Muscle layer of duodenum (tissue), 2 donors: ENCODE measurements at regions not wholly inside any gene's neighbourhood (a gene's known extent, or its start where the extent isn't known, plus 50 kb on each side); places are given as distances from the start of the nearest gene placed in this dataset.
A peak's percentile ranks its signal among the peaks of the same experiment; 100 is the strongest.
"Not testable (repeated sequence)": the region's sequence is repeated elsewhere in the genome, so short reads cannot be mapped to it uniquely, and the experiment has no call there.

Experiments
- H3K27ac ChIP-seq: one replicate; pipeline ENCODE4 v1.7.0; 2013; ENCODE audit warnings: mild to moderate bottlenecking, low read length
- H3K27me3 ChIP-seq: one replicate; pipeline ENCODE4 v1.7.0; 2013; ENCODE audit warnings: low read depth, mild to moderate bottlenecking, control low read depth, low read length
- H3K36me3 ChIP-seq, 2 donors: one replicate each; pipeline ENCODE4 v1.7.0; 2013; ENCODE audit warnings: low read length in 2 of 2, control low read depth in 1 of 2, mild to moderate bottlenecking in 1 of 2; ENCODE audit not compliant: insufficient read depth in 2 of 2, control insufficient read depth in 1 of 2
- H3K4me1 ChIP-seq, 2 donors: one replicate each; pipeline ENCODE4 v1.7.0; 2013; ENCODE audit warnings: low read length in 2 of 2, mild to moderate bottlenecking in 2 of 2, control low read depth in 1 of 2, moderate library complexity in 1 of 2; ENCODE audit not compliant: insufficient read depth in 2 of 2, control insufficient read depth in 1 of 2
- H3K4me3 ChIP-seq, 2 donors: one replicate each; pipeline ENCODE4 v1.7.0; 2013; ENCODE audit warnings: low read length in 2 of 2, low read depth in 1 of 2, mild to moderate bottlenecking in 1 of 2
- H3K9me3 ChIP-seq, 2 donors: one replicate each; pipeline ENCODE4 v1.7.0; 2013; ENCODE audit warnings: low read length in 2 of 2, control low read depth in 1 of 2, mild to moderate bottlenecking in 1 of 2; ENCODE audit not compliant: control insufficient read depth in 1 of 2
- donor health status: healthy.

DNA sequence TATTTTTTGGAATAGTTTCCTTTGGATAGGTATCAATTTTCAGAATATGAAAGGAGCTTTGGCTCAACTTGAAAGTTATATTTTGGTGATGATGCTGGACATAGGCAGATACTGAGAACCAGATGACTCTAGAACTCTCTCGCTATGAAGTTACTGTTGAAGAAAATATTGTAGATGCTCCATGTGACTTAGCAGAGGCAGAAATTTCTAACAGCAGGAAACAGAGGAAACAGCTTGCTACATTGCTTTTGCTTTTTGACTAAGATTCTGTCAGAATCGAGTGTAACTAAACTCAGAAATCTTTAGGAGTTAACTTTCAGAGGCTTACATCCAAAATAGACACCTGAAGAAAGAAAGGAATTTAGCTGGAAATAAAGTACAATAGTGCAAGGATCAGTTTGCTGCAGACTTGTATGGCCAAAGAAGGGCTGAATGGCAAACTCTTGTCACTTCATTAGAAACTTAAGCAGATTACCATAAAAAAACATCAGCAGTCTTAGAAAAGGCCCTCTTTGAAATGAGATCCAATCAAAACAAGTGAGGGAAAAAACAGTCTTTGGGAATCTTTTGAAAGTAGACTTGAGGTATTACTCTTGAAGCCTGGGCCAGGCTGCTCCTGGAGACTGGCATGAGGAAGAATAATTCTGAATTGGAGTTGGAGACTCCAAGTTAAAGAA, 911.8 kb downstream of the FSCB start:
- Histone ChIP-seq H3K4me3 (no peak overlapping the region), H3K9me3 (no peaks in the 10 kb centered on the region), H3K27me3 (no peaks in the 10 kb centered on the region), H3K36me3 (no peaks in the 10 kb centered on the region), H3K27ac (no peak overlapping the region), H3K4me1 (no peaks in the 10 kb centered on the region)

DNA sequence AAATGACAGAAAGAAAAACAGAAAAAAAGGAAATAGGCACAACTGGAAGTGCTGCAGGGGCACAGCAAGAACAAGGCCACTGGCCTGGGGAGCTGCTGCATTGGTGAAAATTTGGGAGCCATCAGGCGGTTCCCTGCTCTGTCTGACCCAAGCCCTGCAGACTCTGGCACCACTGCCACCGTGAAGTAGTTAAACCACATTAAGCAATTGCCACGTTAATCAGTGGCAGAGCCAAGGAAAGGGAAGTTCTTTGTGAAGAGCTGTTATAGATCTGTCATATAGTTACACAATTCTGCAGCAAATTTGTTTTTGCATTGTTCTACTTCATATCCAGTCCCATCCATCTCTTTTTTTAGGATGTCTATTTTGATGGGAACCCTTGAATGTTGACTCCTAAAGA, 915.3 kb downstream of the FSCB start:
- Histone ChIP-seq H3K27me3 (no peaks in the 10 kb centered on the region), H3K4me1 (no peaks in the 10 kb centered on the region), H3K9me3 (no peaks in the 10 kb centered on the region), H3K27ac (no peak overlapping the region), H3K4me3 (no peak overlapping the region), H3K36me3 (no peaks in the 10 kb centered on the region)

DNA sequence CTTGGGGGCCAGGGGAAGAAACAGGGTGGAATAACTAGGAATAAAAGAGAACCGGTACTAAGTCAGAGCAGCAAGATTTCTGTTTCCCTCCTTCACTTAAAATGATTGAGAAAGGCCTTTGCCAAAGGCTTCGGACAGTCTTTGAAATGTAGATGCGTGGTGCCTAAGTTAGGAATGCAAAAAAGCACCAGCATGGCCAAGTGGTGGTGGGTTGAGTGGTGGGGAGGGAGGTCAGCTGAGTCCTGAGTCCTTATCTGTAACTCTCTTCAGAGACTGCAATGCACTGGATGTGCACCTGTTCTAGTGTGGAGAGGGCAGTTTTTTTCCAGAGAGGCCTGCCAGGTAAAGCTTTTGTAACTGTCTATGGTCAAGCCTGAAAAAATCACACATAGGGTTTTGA, 919.9 kb downstream of the FSCB start:
- Histone ChIP-seq H3K4me3 (no peak overlapping the region), H3K9me3 (no peaks in the 10 kb centered on the region), H3K27me3 (no peaks in the 10 kb centered on the region), H3K36me3 (no peaks in the 10 kb centered on the region), H3K4me1 (no peaks in the 10 kb centered on the region), H3K27ac (no peak overlapping the region)

DNA sequence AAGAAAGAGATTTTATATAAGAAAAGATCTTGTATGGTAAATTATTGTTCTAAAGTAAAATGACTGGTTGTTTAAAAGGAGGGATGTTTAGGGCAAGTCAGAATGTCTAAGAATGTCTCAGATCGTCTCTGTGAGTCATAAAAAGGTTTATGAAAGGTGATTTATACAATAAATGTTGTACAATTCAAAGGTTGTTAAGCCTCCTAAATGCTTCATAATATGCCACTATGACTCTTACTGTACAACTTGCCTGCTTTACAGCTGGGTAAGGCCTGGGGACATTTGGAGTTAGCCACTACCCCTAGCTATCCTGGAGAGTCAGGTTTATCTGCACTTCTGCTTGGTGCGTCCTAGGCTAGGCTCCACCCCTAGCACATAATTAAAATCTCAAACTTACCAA, 927.4 kb downstream of the FSCB start:
- H3K27me3 ChIP-seq, result no peaks in the 10 kb centered on the region
- no peak overlapping the region for H3K4me3 ChIP-seq
- no peaks in the 10 kb centered on the region for H3K4me1 ChIP-seq
- H3K27ac ChIP-seq, result no peak overlapping the region
- H3K36me3 ChIP-seq, result no peaks in the 10 kb centered on the region
- H3K9me3 ChIP-seq, result peaks cover 0 to 3% of the 10 kb centered on the region in 2 donors

DNA sequence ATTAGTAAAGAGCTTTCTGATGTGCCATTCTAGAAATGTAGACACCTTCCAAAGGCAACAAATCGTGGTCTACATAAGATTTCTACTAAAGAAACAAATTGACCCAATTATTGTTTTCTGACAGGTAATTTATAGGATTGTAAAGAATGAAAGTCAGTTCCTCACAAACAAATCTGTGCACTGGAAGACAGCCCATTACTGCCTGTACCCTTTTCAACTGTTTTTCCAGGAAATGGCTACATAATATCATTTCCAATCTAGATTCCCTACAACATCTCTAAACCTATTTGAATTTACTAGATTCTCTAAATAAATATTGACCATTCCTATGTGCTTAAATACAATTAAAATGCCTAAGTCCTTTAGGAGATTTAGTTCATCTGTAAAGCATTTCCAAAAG, 939.1 kb downstream of the FSCB start:
- H3K36me3 ChIP-seq, result no peaks in the 10 kb centered on the region
- no peak overlapping the region for H3K4me3 ChIP-seq

DNA sequence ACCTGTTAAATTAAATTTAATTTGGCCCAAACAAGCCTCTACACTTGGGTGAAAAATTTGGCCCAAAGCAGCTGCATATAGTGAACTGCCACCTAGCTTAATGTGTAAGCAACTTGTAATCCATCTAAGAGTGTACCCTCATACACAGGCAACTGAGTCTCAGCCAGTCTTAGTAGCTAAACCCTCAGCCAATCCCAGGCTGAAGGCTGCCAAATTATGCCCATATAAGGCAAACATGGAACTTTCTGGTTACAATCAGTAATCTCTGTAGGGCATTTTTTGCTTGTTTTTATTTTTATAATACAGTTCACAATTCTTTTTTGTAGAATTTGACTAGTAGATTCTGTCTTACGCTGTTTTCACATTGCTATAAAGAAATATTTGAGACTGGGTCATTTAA, 958.7 kb downstream of the FSCB start:
- no peaks in the 10 kb centered on the region for H3K36me3 ChIP-seq
- no peak overlapping the region for H3K4me3 ChIP-seq
- H3K9me3 ChIP-seq, result no peaks in the 10 kb centered on the region
- no peaks in the 10 kb centered on the region for H3K27me3 ChIP-seq
- no peak overlapping the region for H3K27ac ChIP-seq
- no peaks in the 10 kb centered on the region for H3K4me1 ChIP-seq

More for the DNA sequence above, 939.1 kb downstream of the FSCB start:
- Histone ChIP-seq H3K9me3 (no peaks in the 10 kb centered on the region), H3K27me3 (no peaks in the 10 kb centered on the region), H3K27ac (no peak overlapping the region), H3K4me1 (no peaks in the 10 kb centered on the region)

DNA sequence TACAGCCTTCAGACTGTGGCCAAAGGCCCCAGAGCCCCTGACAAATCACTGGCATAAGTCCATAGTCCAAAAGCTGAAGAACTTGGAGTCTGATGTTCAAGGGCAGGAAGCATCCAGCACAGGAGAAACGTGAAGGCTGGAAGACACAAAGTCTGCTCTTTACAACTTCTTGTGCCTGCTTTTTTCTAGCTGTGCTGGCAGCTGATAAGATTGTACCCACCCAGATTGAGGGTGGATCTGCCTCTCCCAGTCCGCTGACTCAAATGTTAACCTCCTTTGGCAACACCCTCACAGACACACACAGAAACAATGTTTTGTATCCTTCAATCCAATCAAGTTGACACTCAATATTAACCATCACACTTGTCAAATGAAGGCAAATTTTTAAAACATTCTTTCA, 959.5 kb downstream of the FSCB start:
- H3K36me3 ChIP-seq, result not testable (repeated sequence)

DNA sequence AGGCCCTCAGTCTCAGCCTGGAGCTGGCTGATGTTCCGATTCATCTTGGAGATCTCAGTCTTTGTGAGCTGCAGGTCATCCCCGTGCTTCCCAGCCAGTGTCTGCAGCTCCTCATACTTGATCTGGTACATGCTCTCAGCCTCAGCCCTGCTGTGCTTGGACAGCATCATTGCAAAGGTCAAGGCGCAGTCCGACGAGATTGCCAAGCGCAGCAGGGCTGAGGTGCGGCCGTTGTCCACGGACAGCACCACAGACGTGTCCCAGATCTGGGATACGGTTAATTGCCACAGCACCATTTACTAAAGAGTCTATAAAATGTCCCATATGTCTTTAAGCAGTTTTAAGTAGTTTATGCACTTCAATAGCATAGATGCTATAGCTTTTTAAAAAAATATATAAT, 965.7 kb downstream of the FSCB start:
- no peaks in the 10 kb centered on the region for H3K27me3 ChIP-seq
- H3K4me1 ChIP-seq, result no peaks in the 10 kb centered on the region
- no peak overlapping the region for H3K4me3 ChIP-seq
- no peaks in the 10 kb centered on the region for H3K9me3 ChIP-seq
- H3K27ac ChIP-seq, result no peak overlapping the region
- H3K36me3 ChIP-seq, result no peaks in the 10 kb centered on the region

More for the DNA sequence above, 959.5 kb downstream of the FSCB start:
- not testable (repeated sequence) for H3K9me3 ChIP-seq, H3K4me3 ChIP-seq, H3K4me1 ChIP-seq, H3K27me3 ChIP-seq, H3K27ac ChIP-seq

DNA sequence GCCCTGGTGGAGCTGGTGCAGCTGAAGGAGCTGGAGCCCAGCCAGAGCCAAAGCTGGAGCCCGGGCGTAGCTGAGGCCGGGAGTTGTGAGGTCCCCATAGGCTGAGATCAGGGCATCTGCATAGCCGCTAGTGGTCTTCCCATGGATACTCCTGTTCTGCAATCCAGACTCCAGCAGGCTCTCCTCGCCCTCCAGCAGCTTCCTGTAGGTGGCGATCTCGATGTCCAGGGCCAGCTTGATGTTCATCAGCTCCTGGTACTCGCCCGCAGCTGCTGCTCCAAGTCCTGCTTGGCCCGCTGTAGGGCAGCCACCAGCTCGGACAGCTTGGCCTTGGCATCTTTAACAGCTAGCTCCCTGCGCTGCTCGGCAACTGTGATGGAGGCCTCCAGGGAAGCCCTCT, 966.1 kb downstream of the FSCB start:
- Histone ChIP-seq H3K9me3 (no peaks in the 10 kb centered on the region), H3K4me3 (no peak overlapping the region), H3K27me3 (no peaks in the 10 kb centered on the region), H3K36me3 (no peaks in the 10 kb centered on the region), H3K4me1 (no peaks in the 10 kb centered on the region), H3K27ac (no peak overlapping the region)

DNA sequence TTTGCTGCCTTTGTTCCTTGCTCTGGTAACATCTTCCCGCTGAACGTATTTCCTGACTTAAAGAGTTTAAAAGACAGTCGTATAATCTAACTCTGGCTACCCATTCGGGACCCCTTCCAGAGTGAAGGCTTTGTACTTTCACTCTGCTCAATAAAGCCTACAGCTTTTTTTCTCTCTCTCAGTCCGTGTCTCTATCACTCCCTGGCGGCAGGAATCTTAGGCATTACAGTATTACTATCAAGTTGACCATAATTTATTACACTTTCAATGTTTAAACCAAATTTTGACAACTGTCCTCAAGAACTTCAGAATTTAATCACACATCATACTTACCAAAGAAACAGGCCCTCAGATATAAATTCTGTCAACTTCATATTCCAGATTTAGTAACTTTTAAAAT, 967.9 kb downstream of the FSCB start:
- H3K36me3 ChIP-seq, result no peaks in the 10 kb centered on the region
- H3K4me1 ChIP-seq, result no peaks in the 10 kb centered on the region
- H3K27ac ChIP-seq, result no peak overlapping the region
- H3K4me3 ChIP-seq, result peak overlapping the region; percentile 3 to 41
- no peaks in the 10 kb centered on the region for H3K27me3 ChIP-seq
- H3K9me3 ChIP-seq, result peaks cover 0 to 2% of the 10 kb centered on the region in 2 donors

DNA sequence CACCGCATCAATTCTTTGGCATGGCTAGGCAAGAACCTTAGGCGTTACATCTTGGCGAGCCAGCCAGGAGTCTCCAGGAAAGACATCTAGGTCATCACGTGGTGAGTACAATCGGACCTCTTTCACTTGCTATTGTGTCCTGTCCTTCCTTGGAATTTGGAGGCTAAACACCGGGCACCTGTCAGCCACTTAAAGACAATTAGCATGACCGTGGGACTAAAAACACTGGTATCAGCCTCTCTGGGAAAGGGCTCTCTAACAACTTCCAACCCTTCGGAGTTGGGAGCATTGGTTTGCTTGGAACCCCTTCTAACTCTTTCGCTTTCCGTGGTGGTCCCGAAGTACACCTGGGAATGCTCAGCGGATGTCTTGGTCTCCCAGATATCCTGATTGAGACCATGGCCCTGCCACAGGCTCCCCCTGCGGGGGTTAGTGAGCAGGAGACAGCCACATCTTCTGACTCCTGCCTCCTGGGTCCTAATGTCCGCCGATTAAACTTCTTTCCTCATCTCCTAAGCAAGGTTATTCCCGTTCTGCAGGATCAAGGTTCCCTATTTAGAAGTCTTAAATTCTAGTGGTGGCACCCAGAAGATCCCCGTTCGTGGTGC, 971.7 kb downstream of the FSCB start:
- Histone ChIP-seq H3K4me3 (no peak overlapping the region), H3K36me3 (no peaks in the 10 kb centered on the region), H3K27me3 (no peaks in the 10 kb centered on the region), H3K9me3 (peaks cover 0 to 6% of the 10 kb centered on the region in 2 donors), H3K4me1 (no peaks in the 10 kb centered on the region), H3K27ac (no peak overlapping the region)
